ENCODE measurements at regions not wholly inside any gene's neighbourhood (a gene's known extent, or its start where the extent isn't known, plus 50 kb on each side); places are given as distances from the start of the nearest gene placed in this dataset.

- no peak for DNase-seq (ENCODE audit: low read depth, low spot score)
Measured at GRCh38 chr19:32233885-32234284, 111.5 kb upstream of the ZNF507 start.

GRCh38 chr19:32234663-32235217 lies 110.7 kb upstream of the ZNF507 start:
- no peak for DNase-seq (ENCODE audit: low read depth, low spot score)

DNA sequence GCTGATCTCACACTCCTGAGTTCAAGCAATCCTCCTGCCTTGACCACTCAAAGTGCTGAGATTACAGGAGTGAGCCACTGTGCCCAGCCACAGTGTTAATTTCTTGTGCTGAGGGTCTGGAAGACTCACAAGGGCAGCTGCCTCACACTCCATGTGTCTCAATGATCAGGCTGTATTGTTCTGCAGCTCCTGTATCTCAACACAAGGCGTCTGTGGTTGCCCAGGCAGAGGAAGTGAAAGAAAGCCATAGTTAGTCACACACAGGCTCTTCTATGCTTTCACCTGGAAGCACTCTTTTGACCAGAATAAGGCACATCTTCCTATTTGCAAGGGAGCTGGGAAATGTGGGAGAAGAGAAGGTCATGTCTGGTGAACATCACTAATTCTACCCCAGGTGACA lies 107.3 kb upstream of the ZNF507 start:
- DNase-seq (ENCODE audit: low read depth, low spot score), result no peak

- DNase-seq (ENCODE audit: low read depth, low spot score), result no peak
Measured at GRCh38 chr19:32240316-32240715, 105.1 kb upstream of the ZNF507 start.

- no peak for DNase-seq (ENCODE audit: low read depth, low spot score)
Measured at GRCh38 chr19:32241306-32241705, 104.1 kb upstream of the ZNF507 start.

DNA sequence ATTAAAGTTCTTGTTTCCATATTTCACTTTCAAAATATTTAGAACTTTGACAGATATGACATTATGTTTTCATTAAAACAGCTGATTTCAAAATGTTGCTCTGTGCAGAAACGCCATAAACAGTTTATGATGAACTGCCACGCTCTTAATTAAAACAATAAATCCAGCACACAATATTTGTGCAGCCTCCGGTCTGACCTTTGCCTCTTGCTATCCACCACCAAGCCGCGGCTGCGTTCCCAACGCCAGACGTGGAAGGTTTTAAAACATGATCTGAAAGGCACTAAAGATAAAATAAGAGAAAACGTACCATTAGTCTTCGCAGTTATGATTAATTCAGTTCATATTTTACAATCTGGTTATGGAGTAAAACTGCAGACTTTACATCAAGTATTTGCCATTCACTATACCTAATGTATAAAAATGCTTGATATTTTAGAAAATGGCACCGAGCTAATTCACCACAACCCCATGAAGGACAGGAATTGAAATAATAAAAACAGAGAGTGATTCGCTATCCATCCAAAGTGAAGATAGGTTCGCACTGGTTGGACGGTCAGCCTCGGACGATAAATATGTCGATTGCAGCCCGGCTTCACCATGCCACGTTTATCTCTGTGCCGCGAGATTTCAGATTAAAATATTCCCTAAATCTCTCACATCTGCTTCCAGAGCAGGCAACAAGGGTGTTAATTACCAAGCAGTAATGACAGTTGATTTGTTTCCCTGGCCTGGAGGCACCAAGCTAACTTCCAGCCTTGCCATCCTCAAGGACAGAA lies 103.3 kb upstream of the ZNF507 start:
- no peak for DNase-seq (ENCODE audit: low read depth, low spot score)

- no peak for DNase-seq (ENCODE audit: low read depth, low spot score)
Measured at GRCh38 chr19:32246006-32246405, 99.4 kb upstream of the ZNF507 start.

DNA sequence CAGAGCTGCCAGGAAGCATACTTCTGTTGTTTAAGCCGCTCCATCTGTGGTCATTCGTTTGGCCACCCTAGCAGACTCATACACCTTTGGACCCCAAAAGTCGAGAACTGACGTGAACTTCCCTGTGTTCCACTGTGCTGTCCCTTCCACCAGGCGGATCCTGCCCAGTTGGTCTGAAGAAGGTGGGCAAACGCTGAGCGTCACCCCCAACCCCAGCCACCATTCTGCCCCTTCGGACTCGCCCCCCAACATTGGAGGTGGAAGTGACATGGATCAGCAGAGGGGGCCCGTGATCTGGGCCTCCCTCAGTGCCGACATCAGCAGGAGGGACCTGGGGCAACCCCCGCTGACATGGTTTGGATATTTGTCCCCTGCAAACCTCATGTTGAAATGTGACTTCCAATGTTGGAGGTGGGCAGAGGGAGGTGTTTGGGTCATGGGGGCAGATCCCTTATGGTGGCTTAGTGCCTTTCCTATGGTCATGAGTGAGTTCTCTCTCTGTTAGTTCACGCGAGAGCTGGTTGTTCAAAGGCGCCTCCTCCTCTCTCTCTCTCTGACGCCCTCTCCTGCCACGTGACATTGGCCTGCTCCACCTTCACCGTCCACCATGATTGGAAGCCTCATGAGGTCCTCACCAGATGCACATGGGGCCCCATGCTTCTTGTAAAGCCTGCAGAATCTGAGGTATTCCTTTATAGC lies 93.6 kb upstream of the ZNF507 start:
- DNase-seq (ENCODE audit: low read depth, low spot score), result no peak

DNA sequence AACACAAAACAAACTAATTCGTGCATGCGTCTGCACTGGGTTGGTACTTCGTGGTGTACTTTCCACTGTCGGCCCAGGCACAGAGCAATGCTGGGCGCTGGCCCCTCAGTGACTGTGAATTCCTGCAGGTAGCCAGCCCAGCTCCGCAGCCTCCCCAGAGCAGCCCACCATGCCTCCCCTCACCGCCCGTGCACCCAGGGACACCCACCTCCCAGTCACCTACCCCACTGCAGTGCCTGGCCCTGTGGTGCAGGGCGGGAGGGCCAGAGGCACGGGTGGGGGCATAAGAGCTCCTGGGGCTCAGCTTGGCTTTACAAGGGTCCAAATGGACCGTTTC lies 93.1 kb upstream of the ZNF507 start:
- no peak for DNase-seq (ENCODE audit: low read depth, low spot score)

DNA sequence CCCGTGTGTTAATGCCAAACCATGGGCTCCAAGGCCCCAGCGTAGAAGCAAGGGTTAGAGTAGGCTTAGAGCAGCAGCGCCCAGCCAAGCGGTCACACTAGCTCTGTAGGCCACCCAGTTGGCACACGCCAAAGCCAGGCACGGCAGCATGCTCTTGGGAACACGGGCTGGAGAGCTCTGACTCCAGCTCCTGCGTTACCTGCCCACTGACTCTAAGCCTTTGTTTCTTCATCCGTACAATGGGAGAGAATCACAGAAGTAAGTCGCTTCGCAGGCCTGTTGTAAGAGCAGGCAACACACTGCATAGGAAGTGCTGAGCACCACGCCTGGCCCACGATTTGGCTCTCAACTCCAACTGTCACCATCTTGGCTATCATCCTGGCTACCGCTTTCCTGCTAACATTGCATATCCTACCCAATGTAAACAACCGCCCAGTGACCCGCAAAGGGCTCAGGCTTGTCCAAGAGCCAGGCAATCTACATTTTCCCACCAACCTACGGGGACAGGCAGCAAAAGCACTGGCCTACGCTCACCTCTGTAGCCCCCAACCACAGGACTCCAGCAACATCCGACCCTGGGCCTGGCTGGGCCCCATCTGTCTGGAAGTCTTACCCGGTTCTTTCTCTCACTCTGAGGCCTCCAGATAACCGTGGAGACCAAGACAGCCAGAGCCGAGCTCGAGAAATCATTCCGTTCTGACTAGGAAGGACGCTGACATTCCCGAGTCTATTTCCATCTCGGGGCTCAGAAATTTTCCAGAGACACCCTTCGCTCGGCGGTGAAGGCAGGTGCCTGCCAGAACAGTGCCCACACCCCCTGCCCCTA lies 91.5 kb upstream of the ZNF507 start:
- DNase-seq (ENCODE audit: low read depth, low spot score), result no peak

- DNase-seq (ENCODE audit: low read depth, low spot score), result no peak
Measured at GRCh38 chr19:32254509-32254890, 90.9 kb upstream of the ZNF507 start.

- DNase-seq (ENCODE audit: low read depth, low spot score), result no peak
Measured at GRCh38 chr19:32255536-32256295, 89.7 kb upstream of the ZNF507 start.

DNA sequence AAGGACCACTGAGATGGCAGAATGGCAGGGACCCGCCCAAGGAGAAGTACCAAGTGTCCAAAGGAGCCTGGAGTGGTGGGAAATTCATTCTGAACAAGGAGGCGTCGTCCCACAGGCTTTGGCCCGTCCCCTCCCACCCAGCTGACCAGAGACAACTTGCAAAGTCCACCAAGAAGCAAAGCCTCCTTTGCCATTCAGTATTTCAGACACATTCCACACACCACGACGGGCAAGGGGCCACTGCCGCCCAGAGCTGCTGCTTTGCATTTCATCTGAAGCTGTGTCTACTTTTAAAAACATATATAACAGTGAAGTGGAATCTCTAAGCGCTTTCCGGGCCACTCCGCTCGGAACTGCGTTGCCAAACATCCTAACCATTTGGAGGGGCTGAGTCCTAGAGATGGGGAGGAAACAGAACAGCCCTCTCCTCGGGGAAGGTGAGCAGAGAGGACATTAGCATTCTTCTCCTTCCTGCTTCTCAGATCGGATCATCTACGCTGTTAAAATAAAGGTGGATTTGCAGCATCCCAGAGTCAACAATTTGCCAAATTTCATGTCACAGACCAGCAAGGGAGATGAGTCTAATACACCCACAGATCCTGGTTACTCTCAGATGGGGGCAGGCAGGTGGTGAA lies 89.0 kb upstream of the ZNF507 start:
- DNase-seq (ENCODE audit: low read depth, low spot score), result no peak

DNA sequence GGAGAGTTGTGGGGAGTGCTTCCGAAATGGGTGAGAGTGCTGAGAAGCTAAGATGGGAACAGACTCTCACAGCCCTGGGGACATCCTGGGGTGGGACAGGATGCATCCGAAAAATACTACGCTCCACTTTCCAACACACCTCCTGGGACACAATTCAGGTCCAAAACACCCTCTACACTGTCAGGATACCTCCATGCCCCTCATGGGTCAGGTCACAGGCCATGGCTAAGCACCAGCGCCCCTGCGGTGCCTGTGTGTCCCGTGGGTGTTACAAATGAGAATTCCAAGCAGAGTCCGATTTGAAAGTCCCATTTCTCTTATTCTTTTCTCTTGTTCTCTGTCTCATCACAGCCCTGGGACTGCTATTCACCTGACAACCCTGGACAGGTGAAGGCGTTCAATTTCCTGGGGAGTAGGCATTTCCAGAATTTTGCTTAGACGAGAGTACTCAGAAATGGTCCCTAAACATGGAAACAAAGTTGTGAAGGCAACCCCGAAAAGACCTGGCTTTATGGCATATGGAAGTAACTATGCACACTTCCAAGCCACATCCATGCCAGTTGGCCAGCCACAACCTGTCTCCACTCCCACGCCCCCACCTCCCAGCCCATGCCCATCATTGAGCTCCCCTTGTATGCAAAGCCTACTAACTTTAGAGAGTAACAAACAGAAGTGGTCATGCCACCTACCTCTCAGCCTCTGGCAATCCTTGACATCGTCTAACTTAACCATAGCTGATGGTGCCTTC lies 87.9 kb upstream of the ZNF507 start:
- no peak for DNase-seq (ENCODE audit: low read depth, low spot score)

DNA sequence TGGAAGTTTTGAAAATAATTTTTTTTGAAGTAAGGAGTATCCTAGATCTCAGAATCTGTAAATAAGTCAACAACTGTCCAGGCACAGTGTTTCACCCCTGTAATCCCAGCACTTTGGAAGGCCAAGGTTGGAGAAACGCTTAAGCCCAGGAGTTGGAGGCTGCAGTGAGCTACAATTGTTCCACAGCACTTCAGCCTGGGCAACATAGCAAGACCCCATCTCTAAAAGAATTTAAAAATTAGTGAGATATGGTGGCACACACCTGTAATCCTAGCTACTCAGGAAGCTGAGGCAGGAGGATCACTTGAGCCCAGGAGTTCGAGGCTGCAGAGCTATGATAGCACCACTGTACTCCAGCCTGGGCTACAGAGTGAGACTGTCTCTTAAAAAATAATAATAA lies 87.2 kb upstream of the ZNF507 start:
- no peak for DNase-seq (ENCODE audit: low read depth, low spot score)

- no peak for DNase-seq (ENCODE audit: low read depth, low spot score)
Measured at GRCh38 chr19:32264568-32264967, 80.8 kb upstream of the ZNF507 start.

- no peak for DNase-seq (ENCODE audit: low read depth, low spot score)
Measured at GRCh38 chr19:32265995-32266394, 79.4 kb upstream of the ZNF507 start.

DNA sequence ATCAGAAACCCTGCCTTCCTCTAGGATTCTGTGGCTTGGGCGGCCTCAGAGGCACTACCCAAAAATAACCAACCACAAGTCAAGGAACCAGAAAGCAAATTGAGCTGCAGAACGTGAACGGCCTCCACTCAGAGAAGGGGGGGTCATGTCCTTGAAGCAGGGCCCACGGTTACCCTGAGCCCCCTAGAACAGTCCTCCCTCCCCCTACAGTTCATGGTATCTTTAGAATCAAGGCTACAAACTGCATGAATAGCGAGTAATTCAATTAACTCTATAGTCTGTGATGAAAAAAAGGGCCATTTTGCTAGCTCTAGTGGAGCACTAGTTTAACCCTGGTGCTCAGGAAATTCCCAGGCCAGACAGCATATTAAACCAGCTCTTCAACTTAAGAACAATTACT lies 79.0 kb upstream of the ZNF507 start:
- DNase-seq (ENCODE audit: low read depth, low spot score), result no peak

GRCh38 chr19:32268381-32268780 lies 77.0 kb upstream of the ZNF507 start:
- no peak for DNase-seq (ENCODE audit: low read depth, low spot score)

DNA sequence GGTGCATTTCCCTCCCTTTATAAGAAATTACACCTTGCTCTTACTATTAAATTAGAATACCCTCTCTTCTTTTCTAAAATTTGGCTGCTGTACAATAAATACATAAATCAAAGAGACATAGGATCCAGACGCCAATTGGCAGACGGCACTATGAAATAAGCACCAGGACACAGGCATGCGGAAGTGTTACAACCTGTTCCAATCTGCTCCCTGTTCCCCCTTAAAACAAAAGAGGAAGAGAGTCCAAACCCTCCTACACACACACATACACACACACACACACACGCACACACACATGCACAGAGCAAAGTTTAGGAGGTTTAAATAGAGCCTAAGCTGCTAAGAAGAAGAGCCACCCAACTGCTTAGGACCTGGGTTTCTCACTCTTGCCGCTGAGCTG lies 75.6 kb upstream of the ZNF507 start:
- no peak for DNase-seq (ENCODE audit: low read depth, low spot score)

All from activated naive CD8-positive, alpha-beta T cell treated with anti-CD3 and anti-CD28 coated beads, Interleukin-2, amount 50 U/mL, for 16 hours (primary cell).